ENCODE measurements at regions not wholly inside any gene's neighbourhood (a gene's known extent, or its start where the extent isn't known, plus 50 kb on each side); places are given as distances from the start of the nearest gene placed in this dataset.

DNA sequence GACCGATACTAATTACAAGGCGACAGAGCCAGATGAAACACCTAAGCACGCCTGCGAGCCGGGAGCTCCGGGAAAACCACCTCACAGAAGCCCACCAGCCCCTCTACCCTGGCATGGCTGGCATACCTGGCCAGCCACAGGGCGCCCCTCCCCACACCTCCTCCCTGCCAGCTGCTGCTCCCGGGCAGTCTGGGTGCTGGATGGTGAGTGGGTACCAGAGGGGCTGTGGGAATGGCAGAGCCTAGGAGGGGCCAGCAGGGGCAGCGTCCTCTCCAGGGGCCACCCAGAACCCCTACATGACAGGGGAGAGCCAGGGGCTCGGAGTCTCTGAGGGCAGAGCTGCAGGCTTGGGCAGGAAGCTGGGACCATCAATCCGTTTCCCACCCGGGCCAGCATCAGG is 58.7 kb upstream of the GPC1 start:
- TF ChIP-seq, protein P1, sequence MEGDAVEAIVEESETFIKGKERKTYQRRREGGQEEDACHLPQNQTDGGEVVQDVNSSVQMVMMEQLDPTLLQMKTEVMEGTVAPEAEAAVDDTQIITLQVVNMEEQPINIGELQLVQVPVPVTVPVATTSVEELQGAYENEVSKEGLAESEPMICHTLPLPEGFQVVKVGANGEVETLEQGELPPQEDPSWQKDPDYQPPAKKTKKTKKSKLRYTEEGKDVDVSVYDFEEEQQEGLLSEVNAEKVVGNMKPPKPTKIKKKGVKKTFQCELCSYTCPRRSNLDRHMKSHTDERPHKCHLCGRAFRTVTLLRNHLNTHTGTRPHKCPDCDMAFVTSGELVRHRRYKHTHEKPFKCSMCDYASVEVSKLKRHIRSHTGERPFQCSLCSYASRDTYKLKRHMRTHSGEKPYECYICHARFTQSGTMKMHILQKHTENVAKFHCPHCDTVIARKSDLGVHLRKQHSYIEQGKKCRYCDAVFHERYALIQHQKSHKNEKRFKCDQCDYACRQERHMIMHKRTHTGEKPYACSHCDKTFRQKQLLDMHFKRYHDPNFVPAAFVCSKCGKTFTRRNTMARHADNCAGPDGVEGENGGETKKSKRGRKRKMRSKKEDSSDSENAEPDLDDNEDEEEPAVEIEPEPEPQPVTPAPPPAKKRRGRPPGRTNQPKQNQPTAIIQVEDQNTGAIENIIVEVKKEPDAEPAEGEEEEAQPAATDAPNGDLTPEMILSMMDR (IDR thresholded peaks at IDR 0.05) = no peak
- intact Hi-C loops (cut with DNase I) = no loop called here
- no peaks in the 10 kb centered on the region for H3K4me1 ChIP-seq
- no peak overlapping the region for H3K27ac ChIP-seq
- DNase-seq (peak in 1 of 6 donors; percentile 56), ATAC-seq (no peak), FAIRE-seq (no peak)
- H3K9me3 ChIP-seq = no peaks in the 10 kb centered on the region
- H3K36me3 ChIP-seq = no peaks in the 10 kb centered on the region
- no peak overlapping the region for H3K4me3 ChIP-seq
- H3K27me3 ChIP-seq = no peaks in the 10 kb centered on the region
- 76 to 87% methylated on average over 12 of the region's 12 CpGs for WGBS, 2 donors

DNA sequence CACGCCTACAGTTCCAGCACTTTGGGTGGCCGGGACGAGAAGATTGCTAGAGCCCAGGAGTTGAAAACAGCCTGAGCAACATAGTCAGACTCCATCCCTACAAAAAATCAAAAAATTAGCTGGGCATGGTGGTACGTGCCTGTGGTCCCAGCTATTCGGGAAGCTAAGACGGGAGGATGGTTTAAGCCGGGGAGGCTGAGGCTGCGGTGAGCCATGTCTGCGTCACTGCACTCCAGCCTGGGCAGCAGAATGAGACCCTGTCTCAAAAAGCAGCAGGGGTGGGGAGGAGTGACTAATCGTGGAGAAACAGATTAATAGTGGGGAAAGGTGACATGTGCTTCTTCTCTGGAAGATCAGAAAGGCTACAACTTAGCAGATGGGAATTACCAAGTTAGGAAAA is 58.1 kb upstream of the GPC1 start:
- H3K27ac ChIP-seq = no peak overlapping the region
- H3K27me3 ChIP-seq = no peaks in the 10 kb centered on the region
- ATAC-seq (no peak), DNase-seq (peak in 1 of 6 donors; percentile 20), FAIRE-seq (no peak)
- H3K36me3 ChIP-seq = no peaks in the 10 kb centered on the region
- TF ChIP-seq, protein P1 (IDR thresholded peaks at IDR 0.05) = no peak
- intact Hi-C loops (cut with DNase I) = no loop called here
- H3K4me3 ChIP-seq = no peak overlapping the region
- WGBS, 2 donors = 88 to 94% methylated on average over 10 of the region's 10 CpGs
- H3K9me3 ChIP-seq = no peaks in the 10 kb centered on the region
- H3K4me1 ChIP-seq = no peaks in the 10 kb centered on the region

- intact Hi-C loops (cut with DNase I) = no loop called here
- H3K36me3 ChIP-seq = no peaks in the 10 kb centered on the region
- H3K27ac ChIP-seq = no peak overlapping the region
- no peak overlapping the region for H3K4me3 ChIP-seq
- DNase-seq (peak in 1 of 6 donors; percentile 7), ATAC-seq (no peak), FAIRE-seq (no peak)
- TF ChIP-seq, protein P1 (IDR thresholded peaks at IDR 0.05) = no peak
- no peaks in the 10 kb centered on the region for H3K9me3 ChIP-seq
- no peaks in the 10 kb centered on the region for H3K4me1 ChIP-seq
- WGBS, 2 donors = 71% methylated on average over 9 of the region's 9 CpGs
- no peaks in the 10 kb centered on the region for H3K27me3 ChIP-seq
Measured at GRCh38 chr2:240379089-240379636, 56.3 kb upstream of the GPC1 start.

GRCh38 chr2:240383099-240383758 is 52.2 kb upstream of the GPC1 start:
- peak in 2 of 6 donors; percentile 16 to 43 for DNase-seq
- 63 to 77% methylated on average over 14 to 17 of the region's 17 CpGs for WGBS, 2 donors
- no peak for ATAC-seq

More at GRCh38 chr2:240383099-240383758, 52.2 kb upstream of the GPC1 start:
- no peak for FAIRE-seq
- TF ChIP-seq, protein P1 (IDR thresholded peaks at IDR 0.05) = no peak
- Histone ChIP-seq H3K4me1 (no peaks in the 10 kb centered on the region), H3K9me3 (no peaks in the 10 kb centered on the region), H3K27ac (no peak overlapping the region), H3K27me3 (no peaks in the 10 kb centered on the region), H3K4me3 (no peak overlapping the region), H3K36me3 (no peaks in the 10 kb centered on the region)
- intact Hi-C loops (cut with DNase I) = no loop called here

Measured in pancreas (tissue), 10 donors.